Neural cell (in vitro differentiated cells): ENCODE measurements at regions not wholly inside any gene's neighbourhood (a gene's known extent, or its start where the extent isn't known, plus 50 kb on each side); places are given as distances from the start of the nearest gene placed in this dataset.

Experiments used
- H2AFZ ChIP-seq: fragments of 200-600, 300-800 bp; sonication (generic), shearing (Covaris generic); 2 replicates; pipeline ENCODE4 v1.6.0; 2014; ENCODE audit warnings: low read depth, mild to moderate bottlenecking, antibody characterized with exemption, low read length, moderate library complexity
- H3F3A ChIP-seq: fragments of 200-600 bp; shearing (Covaris generic); 2 replicates; pipeline ENCODE4 v1.6.1; 2016; ENCODE audit warnings: mild to moderate bottlenecking, moderate library complexity, mixed read lengths, antibody characterized with exemption, low read length; ENCODE audit not compliant: insufficient read depth, poor library complexity, severe bottlenecking
- H3K27ac ChIP-seq: fragments of 200-600, 300-800 bp; sonication (generic), shearing (Covaris generic); 2 replicates; pipeline ENCODE4 v1.5.1; 2014; ENCODE audit warnings: mild to moderate bottlenecking, low read length, moderate library complexity
- H3K27me3 ChIP-seq: fragments of 300-800, 200-600 bp; sonication (generic), shearing (Covaris generic); 2 replicates; pipeline ENCODE4 v1.6.0; 2014; ENCODE audit warnings: mild to moderate bottlenecking, low read depth, low read length, moderate library complexity; ENCODE audit not compliant: insufficient read depth
- H3K36me3 ChIP-seq: fragments of 300-800, 200-600 bp; sonication (generic), shearing (Covaris generic); 2 replicates; pipeline ENCODE4 v1.5.1; 2014; ENCODE audit warnings: mild to moderate bottlenecking, antibody characterized with exemption, low read length, moderate library complexity; ENCODE audit not compliant: insufficient read depth
- H3K4me2 ChIP-seq: fragments of 300-800, 200-600 bp; sonication (generic), shearing (Covaris generic); 2 replicates; pipeline ENCODE4 v1.6.0; 2014; ENCODE audit warnings: mild to moderate bottlenecking, low read length
- H3K4me3 ChIP-seq: fragments of 300-800, 200-600 bp; sonication (generic), shearing (Covaris generic); 2 replicates; pipeline ENCODE4 v1.5.1; 2014; ENCODE audit warnings: mild to moderate bottlenecking, low read length, moderate library complexity
- H3K79me2 ChIP-seq: fragments of 200-600 bp; shearing (Covaris generic); replicated peaks from 2 replicates; pipeline ENCODE4 v1.6.0; 2014; ENCODE audit warnings: mild to moderate bottlenecking, low read length, moderate library complexity; ENCODE audit not compliant: insufficient read depth
- H3K9ac ChIP-seq: fragments of 300-800, 200-600 bp; sonication (generic), shearing (Covaris generic); 2 replicates; pipeline ENCODE4 v1.6.1; 2016; ENCODE audit warnings: mild to moderate bottlenecking, low read length, mixed read lengths
- H3K9me2 ChIP-seq: fragments of 200-600 bp; shearing (Covaris generic); 2 replicates; pipeline ENCODE4 v1.6.1; 2016; ENCODE audit warnings: mild to moderate bottlenecking, low read length, mixed read lengths; ENCODE audit not compliant: insufficient read depth
- H3K9me3 ChIP-seq: fragments of 200-600, 300-800 bp; sonication (generic), shearing (Covaris generic); 2 replicates; pipeline ENCODE4 v1.6.1; 2016; ENCODE audit warnings: mild to moderate bottlenecking, mixed run types, low read length, moderate library complexity, mixed read lengths
- H4K20me1 ChIP-seq: fragments of 200-600 bp; shearing (Covaris generic); 2 replicates; pipeline ENCODE4 v1.6.1; 2016; ENCODE audit warnings: mild to moderate bottlenecking, mixed run types; ENCODE audit not compliant: insufficient read depth
- EP300 ChIP-seq: fragments of 450-650 bp; conservative IDR thresholded peaks from 2 replicates; pipeline ENCODE4 v1.6.1; 2014; ENCODE audit warnings: antibody characterized with exemption, mild to moderate bottlenecking, moderate library complexity; ENCODE audit not compliant: poor library complexity, severe bottlenecking
- EZH2 ChIP-seq: fragments of 200-600, 300-800 bp; shearing (Covaris generic), sonication (generic); IDR thresholded peaks from 2 replicates; pipeline ENCODE4 v1.6.1; 2014; ENCODE audit warnings: antibody characterized with exemption, low read length, borderline replicate concordance, mild to moderate bottlenecking; ENCODE audit not compliant: insufficient read depth, poor library complexity, severe bottlenecking
- MXI1 ChIP-seq: fragments of 450-650 bp; conservative IDR thresholded peaks from 2 replicates; pipeline ENCODE4 v1.6.1; 2014; ENCODE audit warnings: antibody characterized with exemption, mild to moderate bottlenecking; ENCODE audit not compliant: poor library complexity, severe bottlenecking
- POLR2AphosphoS5 ChIP-seq: IDR thresholded peaks from 2 replicates; pipeline ENCODE4 v1.6.1; 2012
- RAD21 ChIP-seq: fragments of 450-650 bp; conservative IDR thresholded peaks from 2 replicates; pipeline ENCODE4 v1.6.1; 2014; ENCODE audit warnings: antibody characterized with exemption, mild to moderate bottlenecking, moderate library complexity
- REST ChIP-seq: IDR thresholded peaks from 2 replicates; pipeline ENCODE4 v1.6.1; 2012; ENCODE audit warnings: borderline replicate concordance
- SMC3 ChIP-seq: fragments of 450-650 bp; conservative IDR thresholded peaks from 2 replicates; pipeline ENCODE4 v1.6.1; 2014; ENCODE audit warnings: antibody characterized with exemption, mild to moderate bottlenecking, moderate library complexity; ENCODE audit not compliant: poor library complexity
- TAF1 ChIP-seq: IDR thresholded peaks from 2 replicates; pipeline ENCODE4 v1.6.1; 2012; ENCODE audit warnings: low read depth
- TF ChIP-seq, protein P1 (sequence below): fragments of 450-650 bp; IDR thresholded peaks from 2 replicates; pipeline ENCODE4 v1.5.1; 2014; ENCODE audit warnings: antibody characterized with exemption, mild to moderate bottlenecking, moderate library complexity; ENCODE audit not compliant: poor library complexity, severe bottlenecking

- Histone ChIP-seq H3K79me2 (no peaks in the 10 kb centered on the region), H3K9me3 (no peaks in the 10 kb centered on the region), H3K9ac (no peak overlapping the region), H3K27me3 (no peaks in the 10 kb centered on the region), H3K36me3 (no peaks in the 10 kb centered on the region), H3K4me2 (no peak overlapping the region), H3K27ac (no peak overlapping the region), H3K4me3 (no peak overlapping the region), H3F3A (no peaks in the 10 kb centered on the region), H3K9me2 (no peaks in the 10 kb centered on the region), H2AFZ (no peak overlapping the region), H4K20me1 (no peaks in the 10 kb centered on the region)
- no peak for TF ChIP-seq EP300
- TF ChIP-seq, protein P1, sequence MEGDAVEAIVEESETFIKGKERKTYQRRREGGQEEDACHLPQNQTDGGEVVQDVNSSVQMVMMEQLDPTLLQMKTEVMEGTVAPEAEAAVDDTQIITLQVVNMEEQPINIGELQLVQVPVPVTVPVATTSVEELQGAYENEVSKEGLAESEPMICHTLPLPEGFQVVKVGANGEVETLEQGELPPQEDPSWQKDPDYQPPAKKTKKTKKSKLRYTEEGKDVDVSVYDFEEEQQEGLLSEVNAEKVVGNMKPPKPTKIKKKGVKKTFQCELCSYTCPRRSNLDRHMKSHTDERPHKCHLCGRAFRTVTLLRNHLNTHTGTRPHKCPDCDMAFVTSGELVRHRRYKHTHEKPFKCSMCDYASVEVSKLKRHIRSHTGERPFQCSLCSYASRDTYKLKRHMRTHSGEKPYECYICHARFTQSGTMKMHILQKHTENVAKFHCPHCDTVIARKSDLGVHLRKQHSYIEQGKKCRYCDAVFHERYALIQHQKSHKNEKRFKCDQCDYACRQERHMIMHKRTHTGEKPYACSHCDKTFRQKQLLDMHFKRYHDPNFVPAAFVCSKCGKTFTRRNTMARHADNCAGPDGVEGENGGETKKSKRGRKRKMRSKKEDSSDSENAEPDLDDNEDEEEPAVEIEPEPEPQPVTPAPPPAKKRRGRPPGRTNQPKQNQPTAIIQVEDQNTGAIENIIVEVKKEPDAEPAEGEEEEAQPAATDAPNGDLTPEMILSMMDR = no peak
- no peak for TF ChIP-seq MXI1
- TF ChIP-seq SMC3 = no peak
- TF ChIP-seq TAF1 = no peak
- no peak for TF ChIP-seq RAD21
- TF ChIP-seq REST = no peak
- no peak for TF ChIP-seq EZH2
- TF ChIP-seq POLR2AphosphoS5 = no peak
These were observed 319.8 kb upstream of the SPAG17 start for GRCh38 chr1:118504867-118505266.

GRCh38 chr1:118504221-118504644 is 319.2 kb upstream of the SPAG17 start:
- no peaks in the 10 kb centered on the region for H3K9me3 ChIP-seq
- no peaks in the 10 kb centered on the region for H3F3A ChIP-seq
- H3K4me3 ChIP-seq = no peak overlapping the region
- TF ChIP-seq, protein P1 = no peak
- TF ChIP-seq EZH2 (no peak), POLR2AphosphoS5 (no peak), EP300 (no peak), REST (no peak), TAF1 (no peak), MXI1 (no peak), SMC3 (no peak)
- H3K9ac ChIP-seq = no peak overlapping the region
- no peaks in the 10 kb centered on the region for H3K79me2 ChIP-seq
- H3K27ac ChIP-seq = no peak overlapping the region
- no peaks in the 10 kb centered on the region for H4K20me1 ChIP-seq
- no peaks in the 10 kb centered on the region for H3K36me3 ChIP-seq
- H2AFZ ChIP-seq = no peak overlapping the region
- H3K27me3 ChIP-seq = no peaks in the 10 kb centered on the region
- H3K9me2 ChIP-seq = no peaks in the 10 kb centered on the region
- no peak overlapping the region for H3K4me2 ChIP-seq
